Stimulated activated CD8-positive, alpha-beta memory T cell treated with anti-CD3 and anti-CD28 coated beads, Interleukin-4, amount 100 ng/mL, for 1 hour (primary cell): ENCODE measurements at regions not wholly inside any gene's neighbourhood (a gene's known extent, or its start where the extent isn't known, plus 50 kb on each side); places are given as distances from the start of the nearest gene placed in this dataset.
"Not testable (repeated sequence)": the region's sequence is repeated elsewhere in the genome, so short reads cannot be mapped to it uniquely, and the experiment has no call there.

Experiments
- DNase-seq, 2 donors: peaks; one replicate each; pipeline ENCODE4 v3.0.0-alpha.2; 2020; ENCODE audit warnings: low read depth in 2 of 2, low spot score in 1 of 2

- DNase-seq, result no peak
Measured at GRCh38 chr3:106930086-106930485, 447.2 kb upstream of the CCDC54 start.

- no peak for DNase-seq
Measured at GRCh38 chr3:106931904-106932303, 445.3 kb upstream of the CCDC54 start.

GRCh38 chr3:106936337-106936736, 440.9 kb upstream of the CCDC54 start:
- DNase-seq, result no peak

- DNase-seq, result no peak
Measured at GRCh38 chr3:106942051-106942450, 435.2 kb upstream of the CCDC54 start.

- no peak for DNase-seq
Measured at GRCh38 chr3:106943071-106943470, 434.2 kb upstream of the CCDC54 start.

GRCh38 chr3:106945435-106945834, 431.8 kb upstream of the CCDC54 start:
- DNase-seq, result no peak

GRCh38 chr3:106946866-106947265, 430.4 kb upstream of the CCDC54 start:
- no peak for DNase-seq

GRCh38 chr3:106957029-106957428, 420.2 kb upstream of the CCDC54 start:
- no peak for DNase-seq

GRCh38 chr3:106962993-106963392, 414.2 kb upstream of the CCDC54 start:
- DNase-seq, result no peak

- DNase-seq, result no peak
Measured at GRCh38 chr3:106963442-106963841, 413.8 kb upstream of the CCDC54 start.

GRCh38 chr3:106965307-106965706, 411.9 kb upstream of the CCDC54 start:
- no peak for DNase-seq

GRCh38 chr3:106969596-106969995, 407.6 kb upstream of the CCDC54 start:
- no peak for DNase-seq

GRCh38 chr3:106981392-106981791, 395.8 kb upstream of the CCDC54 start:
- no peak for DNase-seq

- DNase-seq, result no peak
Measured at GRCh38 chr3:106985721-106986120, 391.5 kb upstream of the CCDC54 start.

- DNase-seq, result not testable (repeated sequence)
Measured at GRCh38 chr3:106998841-106999682, 378.2 kb upstream of the CCDC54 start.

GRCh38 chr3:107001635-107002034, 375.6 kb upstream of the CCDC54 start:
- no peak for DNase-seq

- not testable (repeated sequence) for DNase-seq
Measured at GRCh38 chr3:107005352-107005751, 371.9 kb upstream of the CCDC54 start.

GRCh38 chr3:107008213-107008612, 369.0 kb upstream of the CCDC54 start:
- no peak for DNase-seq

GRCh38 chr3:107013641-107014040, 363.6 kb upstream of the CCDC54 start:
- DNase-seq, result no peak

- no peak for DNase-seq
Measured at GRCh38 chr3:107024551-107025026, 352.6 kb upstream of the CCDC54 start.

- DNase-seq, result no peak
Measured at GRCh38 chr3:107025961-107026360, 351.3 kb upstream of the CCDC54 start.

GRCh38 chr3:107028086-107028485, 349.2 kb upstream of the CCDC54 start:
- DNase-seq, result no peak

- DNase-seq, result no peak
Measured at GRCh38 chr3:107028626-107029025, 348.6 kb upstream of the CCDC54 start.
